ENCODE measurements at regions not wholly inside any gene's neighbourhood (a gene's known extent, or its start where the extent isn't known, plus 50 kb on each side); places are given as distances from the start of the nearest gene placed in this dataset.

GRCh38 chr2:116499389-116499788, 1315.1 kb upstream of the DDX18 start:
- Histone ChIP-seq H3K27me3 (ENCODE audit: control insufficient read depth, insufficient read depth, low read length) (no peaks in the 10 kb centered on the region), H3K9ac (ENCODE audit: low read length in 3 of 3) (no peak overlapping the region), H3K27ac (ENCODE audit: low read depth in 2 of 2, low read length in 2 of 2) (no peak overlapping the region), H3K9me3 (ENCODE audit: control insufficient read depth in 2 of 3, insufficient read depth in 1 of 3, low read length in 3 of 3) (no peaks in the 10 kb centered on the region), H3K4me1 (ENCODE audit: control insufficient read depth in 2 of 3, insufficient read depth in 2 of 3, low read depth in 1 of 3, low read length in 3 of 3) (no peaks in the 10 kb centered on the region), H3K4me3 (ENCODE audit: low read length in 3 of 3) (no peak overlapping the region), H3K36me3 (ENCODE audit: control insufficient read depth in 2 of 3, insufficient read depth in 3 of 3, low read length in 3 of 3) (no peaks in the 10 kb centered on the region)
- intact Hi-C loops (cut with DNase I) = no loop called here
- no peak for TF ChIP-seq CTCF (IDR thresholded peaks at IDR 0.05; ENCODE audit: borderline replicate concordance, extremely low read depth, insufficient read depth)
- FAIRE-seq (no peak), DNase-seq (no peak)

GRCh38 chr2:116510117-116510671, 1304.3 kb upstream of the DDX18 start:
- intact Hi-C loops (cut with DNase I) = no loop called here

DNA sequence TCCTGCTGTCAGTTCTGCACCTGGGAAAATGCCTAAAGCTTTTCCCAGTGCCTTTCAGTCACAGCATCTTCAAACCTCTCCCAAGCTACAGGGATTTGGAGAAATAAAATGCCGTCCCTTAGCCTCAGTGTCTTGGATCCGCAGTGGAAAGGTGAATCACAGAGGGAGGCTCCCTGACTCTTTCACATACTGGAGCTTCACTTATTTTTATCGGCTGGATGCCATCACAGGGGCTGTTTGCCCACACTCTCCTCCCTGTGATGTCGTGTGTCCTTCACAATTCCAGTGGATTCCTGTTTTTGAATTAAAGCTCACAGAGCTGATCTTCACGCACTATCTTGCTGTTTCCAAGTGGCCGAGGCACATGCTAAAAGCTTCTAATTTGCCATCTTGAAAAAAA, 1303.1 kb upstream of the DDX18 start:
- peak in 1 of 5 donors; percentile 5 for DNase-seq

More at GRCh38 chr2:116510117-116510671, 1304.3 kb upstream of the DDX18 start:
- Histone ChIP-seq H3K36me3 (ENCODE audit: control insufficient read depth in 2 of 3, insufficient read depth in 3 of 3, low read length in 3 of 3) (no peaks in the 10 kb centered on the region), H3K9me3 (ENCODE audit: control insufficient read depth in 2 of 3, insufficient read depth in 1 of 3, low read length in 3 of 3) (no peaks in the 10 kb centered on the region), H3K4me3 (ENCODE audit: low read length in 3 of 3) (no peak overlapping the region), H3K9ac (ENCODE audit: low read length in 3 of 3) (no peak overlapping the region), H3K4me1 (ENCODE audit: control insufficient read depth in 2 of 3, insufficient read depth in 2 of 3, low read depth in 1 of 3, low read length in 3 of 3) (no peaks in the 10 kb centered on the region), H3K27ac (ENCODE audit: low read depth in 2 of 2, low read length in 2 of 2) (no peak overlapping the region), H3K27me3 (ENCODE audit: control insufficient read depth, insufficient read depth, low read length) (no peaks in the 10 kb centered on the region)
- peak in 2 of 5 donors; percentile 9 to 18 for DNase-seq
- FAIRE-seq = no peak
- TF ChIP-seq CTCF (IDR thresholded peaks at IDR 0.05; ENCODE audit: borderline replicate concordance, extremely low read depth, insufficient read depth) = no peak

More for the DNA sequence above, 1303.1 kb upstream of the DDX18 start:
- intact Hi-C loops (cut with DNase I) = no loop called here
- Histone ChIP-seq H3K27me3 (ENCODE audit: control insufficient read depth, insufficient read depth, low read length) (no peaks in the 10 kb centered on the region), H3K36me3 (ENCODE audit: control insufficient read depth in 2 of 3, insufficient read depth in 3 of 3, low read length in 3 of 3) (no peaks in the 10 kb centered on the region), H3K27ac (ENCODE audit: low read depth in 2 of 2, low read length in 2 of 2) (no peak overlapping the region), H3K9ac (ENCODE audit: low read length in 3 of 3) (no peak overlapping the region), H3K4me3 (ENCODE audit: low read length in 3 of 3) (no peak overlapping the region), H3K9me3 (ENCODE audit: control insufficient read depth in 2 of 3, insufficient read depth in 1 of 3, low read length in 3 of 3) (no peaks in the 10 kb centered on the region), H3K4me1 (ENCODE audit: control insufficient read depth in 2 of 3, insufficient read depth in 2 of 3, low read depth in 1 of 3, low read length in 3 of 3) (no peaks in the 10 kb centered on the region)
- no peak for FAIRE-seq
- no peak for TF ChIP-seq CTCF (IDR thresholded peaks at IDR 0.05; ENCODE audit: borderline replicate concordance, extremely low read depth, insufficient read depth)

All from kidney (tissue), 13 donors.